ENCODE measurements at regions not wholly inside any gene's neighbourhood (a gene's known extent, or its start where the extent isn't known, plus 50 kb on each side); places are given as distances from the start of the nearest gene placed in this dataset.

DNA sequence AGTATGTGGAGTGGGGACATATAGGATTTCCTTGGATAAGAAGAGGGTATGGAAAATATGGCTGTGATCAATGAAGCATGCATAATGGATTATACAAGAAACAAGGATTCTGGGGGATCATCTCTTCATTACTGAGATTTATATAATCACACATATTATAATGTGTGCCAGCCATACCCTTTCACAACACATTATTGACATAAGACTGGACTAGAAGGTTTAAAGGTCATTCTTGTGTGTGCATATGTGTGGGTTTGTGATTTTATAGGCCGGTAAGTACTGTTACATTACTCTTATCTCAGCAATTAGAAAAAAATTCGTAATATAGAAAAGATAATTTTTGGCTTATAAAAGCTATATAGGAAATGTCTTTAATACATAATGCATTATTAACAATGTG is 62.2 kb upstream of the DCC start:
- intact Hi-C loops (cut with micrococcal nuclease), result no loop called here

DNA sequence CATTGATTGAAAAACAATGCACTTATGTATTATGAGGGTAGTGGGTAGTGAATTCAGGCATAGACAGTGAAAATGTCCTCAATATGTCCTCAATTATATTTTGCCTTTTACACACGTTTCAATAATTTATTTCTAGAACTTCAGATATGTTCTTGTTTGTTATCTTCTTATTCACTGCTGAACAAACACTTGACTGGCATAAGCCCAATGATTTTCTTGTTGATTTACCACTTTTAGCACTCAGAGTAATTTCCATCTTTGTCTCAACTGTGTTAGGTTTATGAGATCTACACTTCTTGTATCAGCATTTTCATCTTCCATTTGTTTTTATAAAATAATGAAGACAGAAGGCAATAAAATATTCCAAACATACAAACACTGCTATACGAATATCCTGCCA is 61.8 kb upstream of the DCC start:
- intact Hi-C loops (cut with micrococcal nuclease), result no loop called here

DNA sequence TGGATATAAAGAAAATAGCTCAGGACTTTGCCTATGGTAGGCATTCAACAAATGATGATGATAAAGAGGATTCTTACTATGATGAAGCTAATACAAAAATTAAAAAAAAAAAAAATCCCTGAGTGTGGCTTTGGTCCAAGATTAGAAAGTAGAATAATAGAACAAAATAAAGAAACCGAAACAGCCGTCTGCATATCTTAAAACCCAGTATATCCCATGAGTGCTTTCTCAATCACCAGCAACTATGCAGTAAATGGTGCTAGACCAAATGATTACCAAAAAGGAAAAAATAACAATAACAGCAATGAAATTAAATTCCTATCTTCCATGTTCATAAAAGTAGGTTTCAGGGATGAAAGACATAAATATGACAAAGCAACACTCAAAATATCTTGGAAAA is 59.3 kb upstream of the DCC start:
- intact Hi-C loops (cut with micrococcal nuclease), result no loop called here

DNA sequence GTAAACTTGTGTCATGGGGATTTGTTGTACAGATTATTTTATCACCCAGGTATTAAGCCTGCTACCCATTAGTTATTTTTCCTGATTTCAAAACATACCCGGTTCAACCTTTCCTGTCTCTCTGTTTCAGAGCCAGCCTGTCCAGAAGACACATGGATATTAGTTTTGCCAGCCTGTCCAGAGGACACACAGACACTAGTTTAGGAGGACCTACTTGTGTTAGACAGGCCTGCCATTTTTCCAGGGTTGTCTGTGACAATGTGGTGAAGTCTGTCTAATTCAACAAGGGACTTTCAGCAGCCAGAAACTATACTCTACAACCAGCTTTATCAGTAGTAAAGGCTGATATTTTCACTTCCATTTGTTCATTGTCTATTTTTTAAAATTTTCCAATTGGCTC is 56.1 kb upstream of the DCC start:
- intact Hi-C loops (cut with micrococcal nuclease), result no loop called here

DNA sequence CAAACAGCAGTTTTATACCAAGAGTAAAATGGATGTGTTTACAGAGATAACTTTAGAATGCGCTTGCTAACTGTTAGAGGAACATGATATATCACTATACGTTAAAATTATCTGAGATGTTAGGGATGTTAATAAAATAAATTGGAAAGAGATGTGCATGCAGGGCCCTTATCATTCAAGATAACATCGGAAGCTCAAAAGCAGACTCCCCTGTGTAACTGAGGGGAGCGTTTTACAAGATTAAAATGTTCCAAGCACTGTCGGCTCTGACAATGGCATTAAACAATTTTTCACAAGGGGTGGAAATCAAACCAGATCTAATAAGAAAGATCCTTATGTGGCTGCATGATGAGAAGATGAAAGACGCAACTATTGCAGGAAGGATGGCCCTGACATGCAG is 53.3 kb upstream of the DCC start:
- intact Hi-C loops (cut with micrococcal nuclease), result no loop called here

DNA sequence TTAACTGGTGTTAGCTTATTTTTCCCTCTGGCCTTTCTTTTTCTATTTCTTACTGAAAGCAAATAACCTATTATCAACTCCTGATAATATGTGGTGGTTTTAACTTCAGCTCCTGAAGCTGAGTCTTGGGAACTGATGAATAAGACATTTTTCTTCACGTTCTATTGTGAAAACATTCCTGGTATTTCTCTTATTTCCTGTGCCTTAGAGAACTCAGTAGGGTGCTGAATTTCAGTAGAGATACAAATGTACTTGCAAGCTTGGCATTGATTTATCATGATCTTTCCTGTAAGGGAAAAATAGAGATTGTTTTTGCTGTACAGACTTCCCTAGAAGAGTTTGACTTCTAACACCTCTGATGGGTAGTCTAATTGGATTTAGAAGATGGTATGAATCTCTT is 52.8 kb upstream of the DCC start:
- intact Hi-C loops (cut with micrococcal nuclease), result no loop called here

DNA sequence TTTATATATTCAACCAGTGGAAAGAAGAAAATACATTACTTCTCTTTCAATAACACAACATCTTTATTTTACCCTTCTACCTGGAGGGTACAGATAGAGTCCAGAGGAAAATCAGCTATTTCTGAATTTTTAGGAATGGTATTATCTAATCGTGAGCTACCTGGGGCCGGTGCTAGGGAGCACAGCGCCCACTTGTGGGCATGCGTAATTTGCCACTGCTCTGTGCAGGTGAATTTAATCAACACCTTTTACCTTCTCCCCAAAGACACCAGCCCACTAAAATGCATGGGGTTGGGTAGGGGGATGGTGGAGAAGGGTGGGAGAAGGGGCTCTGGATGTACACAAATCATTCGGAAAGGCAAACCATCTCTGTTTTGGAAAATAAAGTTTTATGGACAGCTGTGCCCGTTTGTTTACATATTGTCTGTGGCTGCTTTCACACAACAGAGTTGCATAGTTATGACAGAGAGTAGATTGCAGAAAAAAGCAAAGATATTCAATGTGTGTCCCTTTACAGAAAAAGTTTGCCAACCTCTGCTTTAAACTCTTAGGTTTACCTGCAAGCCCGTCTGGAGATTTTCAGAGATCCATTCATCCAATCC is 51.5 kb upstream of the DCC start:
- intact Hi-C loops (cut with micrococcal nuclease), result no loop called here

DNA sequence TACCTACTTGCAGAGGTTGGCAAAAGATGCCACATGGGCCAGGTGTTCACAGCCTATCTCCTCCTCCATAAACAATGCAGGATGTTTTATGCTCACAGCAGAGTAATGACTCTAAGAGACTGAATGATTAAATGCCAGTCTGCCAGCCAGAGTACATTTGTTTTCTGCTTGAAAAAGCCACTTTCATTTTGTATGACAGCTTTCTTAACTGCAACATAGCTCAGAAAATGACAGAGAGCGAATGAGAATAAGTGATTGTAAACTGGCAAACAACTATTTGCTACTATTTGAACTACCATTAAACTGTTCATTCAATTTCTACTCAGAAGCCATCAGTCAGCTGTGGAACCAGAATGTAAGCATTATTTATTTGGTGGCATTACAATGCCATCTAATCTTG is 50.6 kb upstream of the DCC start:
- intact Hi-C loops (cut with micrococcal nuclease), result no loop called here
